ENCODE measurements at regions not wholly inside any gene's neighbourhood (a gene's known extent, or its start where the extent isn't known, plus 50 kb on each side); places are given as distances from the start of the nearest gene placed in this dataset.

GRCh38 chr7:110407706-110408105 is 683.2 kb upstream of the LRRN3 start:
- no CpG with 5 or more reads among the region's 1 CpG for WGBS (ENCODE audit: insufficient coverage)
- H3K9me3 ChIP-seq (replicated peaks in 1 of 2; ENCODE audit: control insufficient read depth in 1 of 2, insufficient read depth in 1 of 2, low read length in 2 of 2), result peaks cover 3 to 4% of the 10 kb centered on the region in 2 donors
- no peaks in the 10 kb centered on the region for H4K20me1 ChIP-seq (ENCODE audit: insufficient read depth, low read length)
- Mint-ChIP-seq H3K27me3 (ENCODE audit: low read depth in 3 of 3) (no peaks in the 10 kb centered on the region), H3K4me3 (no peak overlapping the region), H3K9me3 (peaks cover 0 to 6% (median 2%) of the 10 kb centered on the region in 7 donors), H3K27ac (no peak overlapping the region), H3K36me3 (no peaks in the 10 kb centered on the region), H3K4me1 (no peaks in the 10 kb centered on the region)
- no peaks in the 10 kb centered on the region for H3K4me1 ChIP-seq (ENCODE audit: control insufficient read depth in 1 of 2, insufficient read depth in 2 of 2, low read length in 2 of 2)
- no peak overlapping the region for H2AFZ ChIP-seq (ENCODE audit: insufficient read depth, low read depth, low read length, poor library complexity, severe bottlenecking)
- H3K27ac ChIP-seq (ENCODE audit: low read depth in 1 of 2, low read length in 2 of 2), result no peak overlapping the region
- no peaks in the 10 kb centered on the region for H3K36me3 ChIP-seq (replicated peaks in 1 of 2; ENCODE audit: control insufficient read depth in 1 of 2, insufficient read depth in 2 of 2, low read length in 2 of 2)
- no peaks in the 10 kb centered on the region for H3K27me3 ChIP-seq (ENCODE audit: control insufficient read depth in 2 of 2, insufficient read depth in 2 of 2, low read length in 2 of 2)
- no peaks in the 10 kb centered on the region for H3K79me2 ChIP-seq (ENCODE audit: insufficient read depth, low read length)
- H3K4me3 ChIP-seq (replicated peaks in 1 of 3; ENCODE audit: low read depth in 2 of 3, low read length in 3 of 3), result no peak overlapping the region
- intact Hi-C loops (cut with micrococcal nuclease), result loop anchor here in 1 of 2 donors (10.0 kb wide), 1 partner anchor 63 kb away; no protein-coding TSS in a partner anchor
- no peak for DNase-seq
- TF ChIP-seq, protein P1, sequence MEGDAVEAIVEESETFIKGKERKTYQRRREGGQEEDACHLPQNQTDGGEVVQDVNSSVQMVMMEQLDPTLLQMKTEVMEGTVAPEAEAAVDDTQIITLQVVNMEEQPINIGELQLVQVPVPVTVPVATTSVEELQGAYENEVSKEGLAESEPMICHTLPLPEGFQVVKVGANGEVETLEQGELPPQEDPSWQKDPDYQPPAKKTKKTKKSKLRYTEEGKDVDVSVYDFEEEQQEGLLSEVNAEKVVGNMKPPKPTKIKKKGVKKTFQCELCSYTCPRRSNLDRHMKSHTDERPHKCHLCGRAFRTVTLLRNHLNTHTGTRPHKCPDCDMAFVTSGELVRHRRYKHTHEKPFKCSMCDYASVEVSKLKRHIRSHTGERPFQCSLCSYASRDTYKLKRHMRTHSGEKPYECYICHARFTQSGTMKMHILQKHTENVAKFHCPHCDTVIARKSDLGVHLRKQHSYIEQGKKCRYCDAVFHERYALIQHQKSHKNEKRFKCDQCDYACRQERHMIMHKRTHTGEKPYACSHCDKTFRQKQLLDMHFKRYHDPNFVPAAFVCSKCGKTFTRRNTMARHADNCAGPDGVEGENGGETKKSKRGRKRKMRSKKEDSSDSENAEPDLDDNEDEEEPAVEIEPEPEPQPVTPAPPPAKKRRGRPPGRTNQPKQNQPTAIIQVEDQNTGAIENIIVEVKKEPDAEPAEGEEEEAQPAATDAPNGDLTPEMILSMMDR (IDR thresholded peaks at IDR 0.05), result no peak
- no peak overlapping the region for H3K9ac ChIP-seq (ENCODE audit: insufficient read depth, low read length, poor library complexity, severe bottlenecking)
- H3K4me2 ChIP-seq (replicated peaks; ENCODE audit: extremely low read depth, low read length, poor library complexity, severe bottlenecking), result no peak overlapping the region

- no peak overlapping the region for H3K27ac Mint-ChIP-seq
- TF ChIP-seq, protein P1 (IDR thresholded peaks at IDR 0.05), result no peak
Observed at GRCh38 chr7:110412614-110413013, 678.3 kb upstream of the LRRN3 start.

More at GRCh38 chr7:110412614-110413013, 678.3 kb upstream of the LRRN3 start:
- Mint-ChIP-seq H3K9me3 (peaks cover 0 to 9% (median 4%) of the 10 kb centered on the region in 7 donors), H3K36me3 (no peaks in the 10 kb centered on the region), H3K27me3 (ENCODE audit: low read depth in 3 of 3) (no peaks in the 10 kb centered on the region), H3K4me1 (no peaks in the 10 kb centered on the region), H3K4me3 (no peak overlapping the region)
- no peaks in the 10 kb centered on the region for H3K36me3 ChIP-seq (replicated peaks in 1 of 2; ENCODE audit: control insufficient read depth in 1 of 2, insufficient read depth in 2 of 2, low read length in 2 of 2)
- H3K4me3 ChIP-seq (replicated peaks in 1 of 3; ENCODE audit: low read depth in 2 of 3, low read length in 3 of 3), result no peak overlapping the region
- H3K9ac ChIP-seq (ENCODE audit: insufficient read depth, low read length, poor library complexity, severe bottlenecking), result no peak overlapping the region
- H3K27ac ChIP-seq (ENCODE audit: low read depth in 1 of 2, low read length in 2 of 2), result no peak overlapping the region
- H2AFZ ChIP-seq (ENCODE audit: insufficient read depth, low read depth, low read length, poor library complexity, severe bottlenecking), result no peak overlapping the region
- DNase-seq, result no peak
- H3K9me3 ChIP-seq (replicated peaks in 1 of 2; ENCODE audit: control insufficient read depth in 1 of 2, insufficient read depth in 1 of 2, low read length in 2 of 2), result peaks cover 3 to 12% of the 10 kb centered on the region in 2 donors
- no peaks in the 10 kb centered on the region for H3K79me2 ChIP-seq (ENCODE audit: insufficient read depth, low read length)
- no peaks in the 10 kb centered on the region for H3K27me3 ChIP-seq (ENCODE audit: control insufficient read depth in 2 of 2, insufficient read depth in 2 of 2, low read length in 2 of 2)
- H3K4me2 ChIP-seq (replicated peaks; ENCODE audit: extremely low read depth, low read length, poor library complexity, severe bottlenecking), result no peak overlapping the region
- H3K4me1 ChIP-seq (ENCODE audit: control insufficient read depth in 1 of 2, insufficient read depth in 2 of 2, low read length in 2 of 2), result no peaks in the 10 kb centered on the region
- intact Hi-C loops (cut with micrococcal nuclease), result no loop called here
- no CpG with 5 or more reads among the region's 1 CpG for WGBS (ENCODE audit: insufficient coverage)
- H4K20me1 ChIP-seq (ENCODE audit: insufficient read depth, low read length), result no peaks in the 10 kb centered on the region
